Gastrocnemius medialis (tissue), 4 donors: ENCODE measurements at regions not wholly inside any gene's neighbourhood (a gene's known extent, or its start where the extent isn't known, plus 50 kb on each side); places are given as distances from the start of the nearest gene placed in this dataset.

Experiments
- ATAC-seq, 2 donors: fragments of 150-250 bp; one replicate each; pipeline ENCODE4 v1.9.1; 2016
- DNase-seq, 2 donors: peaks; one replicate each; pipeline ENCODE4 v3.0.0-alpha.2; 2019
- H3K27ac ChIP-seq, 4 donors: fragments of 200-600 bp; sonication (generic); 1 replicate in 1 of 4; 2 replicates in 3 of 4; pipeline ENCODE4 v1.5.1; 2016 to 2018; ENCODE audit warnings: mild to moderate bottlenecking in 2 of 4, moderate library complexity in 1 of 4
- H3K27me3 ChIP-seq, 3 donors: fragments of 200-600 bp; sonication (generic) in 2 of 3; 1 replicate in 1 of 3; 2 replicates in 2 of 3; pipeline versions ENCODE4 v1.5.1 to v1.6.0; 2016 to 2019; ENCODE audit warnings: mild to moderate bottlenecking in 1 of 3, moderate library complexity in 1 of 3
- H3K36me3 ChIP-seq, 2 donors: fragments of 200-600 bp; sonication (generic) in 1 of 2; one replicate each; pipeline ENCODE4 v1.5.1; 2017 to 2018
- H3K4me1 ChIP-seq, 2 donors: fragments of 200-600 bp; sonication (generic) in 1 of 2; one replicate each; pipeline ENCODE4 v1.5.1; 2016 to 2017; ENCODE audit warnings: mild to moderate bottlenecking in 2 of 2
- H3K4me3 ChIP-seq, 4 donors: fragments of 200-600 bp; sonication (generic) in 3 of 4; 1 replicate in 1 of 4; 2 replicates in 3 of 4; pipeline ENCODE4 v1.5.1; 2016 to 2019; ENCODE audit warnings: mild to moderate bottlenecking in 2 of 4
- H3K9me3 ChIP-seq, 3 donors: fragments of 200-600 bp; sonication (generic) in 2 of 3; 1 replicate in 1 of 3; 2 replicates in 2 of 3; pipeline ENCODE4 v1.5.1; 2016 to 2019
- POLR2A ChIP-seq, 2 donors: fragments of 450-650 bp; IDR thresholded peaks; one replicate each; pipeline ENCODE4 v1.6.1; 2017; ENCODE audit warnings: antibody characterized with exemption in 2 of 2, mild to moderate bottlenecking in 2 of 2, moderate library complexity in 2 of 2
- in situ Hi-C, 4 donors: fragments of 200-750 bp; cut with MboI; loops; one replicate each; pipeline versions ENCODE4 v1.15.0 to v1.8.0; 2017; ENCODE audit warnings: low sequenced_read_pairs in 4 of 4
- intact Hi-C: fragments of 100-400 bp; cut with DNase I; formaldehyde crosslinking; loops from one replicate; pipeline ENCODE4 v1.15.1; 2023; ENCODE audit warnings: low total_unique reads
- TF ChIP-seq, protein P1 (sequence below), 5 experiments: fragments of 450-650 bp in 3 of 5; fragments of 200-600 bp in 2 of 5; sonication (generic) in 2 of 5; IDR thresholded peaks in 4 of 5; conservative IDR thresholded peaks in 1 of 5; 1 replicate in 4 of 5; 2 replicates in 1 of 5; pipeline ENCODE4 v1.5.1; 2016 to 2019; ENCODE audit warnings: antibody characterized with exemption in 5 of 5, mild to moderate bottlenecking in 3 of 5, moderate library complexity in 3 of 5

DNA sequence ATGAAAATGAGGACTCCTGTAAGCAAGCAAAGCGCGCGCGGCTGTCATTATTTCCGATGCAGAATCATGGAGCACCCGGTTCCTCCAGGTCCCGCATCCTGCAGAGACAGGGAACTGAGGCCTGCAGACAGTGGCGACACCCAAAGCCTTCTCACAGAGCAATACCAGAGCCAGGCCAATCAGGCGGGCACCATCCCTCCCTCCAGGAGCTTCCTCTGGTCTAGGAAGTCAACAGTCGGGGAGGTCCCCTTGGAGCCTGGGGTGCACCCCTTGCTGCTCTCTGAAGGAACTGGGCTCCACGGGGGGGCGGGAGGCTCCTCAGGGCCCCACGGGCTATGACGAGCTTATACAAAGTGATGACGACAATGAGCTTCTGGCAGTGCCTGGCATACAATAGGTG lies 60.3 kb upstream of the HPCAL1 start:
- no peaks in the 10 kb centered on the region for H3K27me3 ChIP-seq
- no peak for DNase-seq
- ATAC-seq: no peak
- no peaks in the 10 kb centered on the region for H3K9me3 ChIP-seq
- H3K27ac ChIP-seq: no peak overlapping the region
- in situ Hi-C loops: no loop called here
- no peak overlapping the region for H3K4me3 ChIP-seq
- no peaks in the 10 kb centered on the region for H3K36me3 ChIP-seq
- TF ChIP-seq, protein P1, sequence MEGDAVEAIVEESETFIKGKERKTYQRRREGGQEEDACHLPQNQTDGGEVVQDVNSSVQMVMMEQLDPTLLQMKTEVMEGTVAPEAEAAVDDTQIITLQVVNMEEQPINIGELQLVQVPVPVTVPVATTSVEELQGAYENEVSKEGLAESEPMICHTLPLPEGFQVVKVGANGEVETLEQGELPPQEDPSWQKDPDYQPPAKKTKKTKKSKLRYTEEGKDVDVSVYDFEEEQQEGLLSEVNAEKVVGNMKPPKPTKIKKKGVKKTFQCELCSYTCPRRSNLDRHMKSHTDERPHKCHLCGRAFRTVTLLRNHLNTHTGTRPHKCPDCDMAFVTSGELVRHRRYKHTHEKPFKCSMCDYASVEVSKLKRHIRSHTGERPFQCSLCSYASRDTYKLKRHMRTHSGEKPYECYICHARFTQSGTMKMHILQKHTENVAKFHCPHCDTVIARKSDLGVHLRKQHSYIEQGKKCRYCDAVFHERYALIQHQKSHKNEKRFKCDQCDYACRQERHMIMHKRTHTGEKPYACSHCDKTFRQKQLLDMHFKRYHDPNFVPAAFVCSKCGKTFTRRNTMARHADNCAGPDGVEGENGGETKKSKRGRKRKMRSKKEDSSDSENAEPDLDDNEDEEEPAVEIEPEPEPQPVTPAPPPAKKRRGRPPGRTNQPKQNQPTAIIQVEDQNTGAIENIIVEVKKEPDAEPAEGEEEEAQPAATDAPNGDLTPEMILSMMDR (IDR thresholded peaks at IDR 0.05 in 4 of 5, conservative IDR thresholded peaks at IDR 0.05 in 1 of 5): no peak
- no peak for TF ChIP-seq POLR2A (IDR thresholded peaks at IDR 0.05)
- H3K4me1 ChIP-seq: no peaks in the 10 kb centered on the region
- intact Hi-C loops: no loop called here

DNA sequence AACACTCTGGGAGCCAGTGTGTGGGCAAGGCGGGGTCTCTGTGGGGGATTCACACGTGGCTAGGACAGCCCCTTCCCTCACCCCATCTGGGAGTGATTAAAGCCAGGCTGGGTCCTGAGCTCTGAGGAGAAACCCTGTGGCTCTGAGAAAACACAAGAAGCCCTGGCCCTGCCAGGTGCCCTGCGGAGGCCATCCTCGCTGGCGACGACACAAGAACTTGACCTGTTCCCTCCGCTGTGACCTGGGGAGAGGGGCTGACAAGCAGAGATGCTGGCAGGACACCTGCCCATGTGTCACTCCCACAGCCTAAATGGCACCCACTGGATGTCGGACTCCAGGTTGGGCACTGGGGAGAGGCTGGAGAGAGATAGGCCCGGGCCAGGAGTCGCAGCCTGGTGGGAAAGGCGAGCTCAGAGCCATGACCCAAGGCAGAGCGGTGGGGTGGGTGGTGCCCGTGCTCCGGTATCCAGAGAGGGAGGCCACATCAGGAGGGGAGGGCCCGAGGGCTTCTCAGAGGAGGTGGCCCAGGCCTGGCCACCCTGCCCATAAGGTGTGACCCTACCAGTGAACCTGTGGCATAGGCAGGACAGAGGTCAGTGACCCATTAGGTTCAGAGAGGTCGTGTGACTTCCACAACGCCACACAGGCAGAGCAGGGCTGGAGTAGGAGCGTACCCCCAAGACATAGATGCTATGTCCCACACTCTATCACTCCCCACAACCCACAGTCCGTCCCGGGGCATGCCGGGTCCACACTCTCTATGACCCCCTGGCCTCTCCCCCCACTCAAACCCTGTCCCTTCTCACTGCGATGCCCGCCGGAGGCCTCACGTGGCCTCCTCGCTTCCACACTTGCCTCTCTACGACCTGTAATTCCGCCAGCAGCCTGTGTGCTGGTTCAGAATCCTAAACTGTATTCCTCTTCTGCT lies 59.4 kb upstream of the HPCAL1 start:
- no peaks in the 10 kb centered on the region for H3K9me3 ChIP-seq
- H3K4me1 ChIP-seq: no peaks in the 10 kb centered on the region
- no peaks in the 10 kb centered on the region for H3K36me3 ChIP-seq
- DNase-seq (peak in 1 of 2 donors; percentile 6), ATAC-seq (no peak)
- H3K4me3 ChIP-seq: no peak overlapping the region
- in situ Hi-C loops: no loop called here
- H3K27me3 ChIP-seq: no peaks in the 10 kb centered on the region
- no peak for TF ChIP-seq POLR2A (IDR thresholded peaks at IDR 0.05)
- TF ChIP-seq, protein P1 (IDR thresholded peaks at IDR 0.05 in 4 of 5, conservative IDR thresholded peaks at IDR 0.05 in 1 of 5): no peak
- intact Hi-C loops: no loop called here
- no peak overlapping the region for H3K27ac ChIP-seq

DNA sequence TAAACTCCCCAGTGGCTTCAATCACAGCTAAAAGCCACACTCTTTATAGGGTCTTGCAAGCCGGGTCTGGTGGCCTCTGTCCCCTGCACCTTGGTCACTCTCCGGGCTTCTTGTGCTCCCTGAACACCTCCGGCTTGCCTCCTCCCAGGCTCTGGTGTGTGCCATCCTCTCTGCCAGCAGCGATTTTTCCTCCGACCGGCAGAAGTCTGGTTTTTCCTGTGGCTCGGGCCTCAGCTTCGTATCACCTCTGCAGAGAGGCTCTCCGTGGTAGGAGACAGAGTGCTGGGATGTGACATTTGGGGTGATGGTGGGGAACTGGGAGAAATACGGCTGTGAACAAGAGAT lies 58.8 kb upstream of the HPCAL1 start:
- DNase-seq: no peak

DNA sequence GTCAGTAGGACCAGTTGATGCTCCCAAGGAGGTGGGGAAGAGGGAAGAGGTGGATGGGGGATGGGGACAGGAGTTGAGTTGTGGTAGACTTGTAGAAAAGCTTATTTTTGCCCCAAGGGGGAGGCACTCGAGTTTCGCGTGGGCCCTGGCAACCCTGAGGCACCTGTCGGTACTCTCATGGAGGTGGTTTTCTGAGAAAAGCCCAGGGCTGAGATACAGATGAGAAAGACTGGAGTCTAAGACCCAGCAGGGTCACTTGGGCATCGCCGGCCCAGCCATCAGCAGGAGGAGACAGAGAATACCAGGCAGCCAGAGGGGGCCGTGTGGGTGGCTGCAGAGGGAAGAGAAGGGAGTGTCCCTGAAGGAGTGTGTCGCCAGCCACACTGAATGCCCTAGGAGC lies 57.7 kb upstream of the HPCAL1 start:
- in situ Hi-C loops (no loop called here), intact Hi-C loops (no loop called here)
- no peaks in the 10 kb centered on the region for H3K27me3 ChIP-seq
- H3K4me3 ChIP-seq: no peak overlapping the region
- H3K9me3 ChIP-seq: peaks cover 0 to 5% (median 0%) of the 10 kb centered on the region in 3 donors
- H3K27ac ChIP-seq: no peak overlapping the region
- ATAC-seq (no peak), DNase-seq (no peak)
- TF ChIP-seq POLR2A (IDR thresholded peaks at IDR 0.05): no peak
- TF ChIP-seq, protein P1 (IDR thresholded peaks at IDR 0.05 in 4 of 5, conservative IDR thresholded peaks at IDR 0.05 in 1 of 5): no peak
- no peaks in the 10 kb centered on the region for H3K36me3 ChIP-seq
- no peaks in the 10 kb centered on the region for H3K4me1 ChIP-seq

More for the DNA sequence above, 58.8 kb upstream of the HPCAL1 start:
- H3K4me1 ChIP-seq: no peaks in the 10 kb centered on the region
- in situ Hi-C loops (no loop called here), intact Hi-C loops (no loop called here)
- H3K27me3 ChIP-seq: no peaks in the 10 kb centered on the region
- TF ChIP-seq POLR2A (IDR thresholded peaks at IDR 0.05): no peak
- TF ChIP-seq, protein P1 (IDR thresholded peaks at IDR 0.05 in 4 of 5, conservative IDR thresholded peaks at IDR 0.05 in 1 of 5): no peak
- no peak for ATAC-seq
- no peak overlapping the region for H3K4me3 ChIP-seq
- H3K27ac ChIP-seq: no peak overlapping the region
- no peaks in the 10 kb centered on the region for H3K9me3 ChIP-seq
- H3K36me3 ChIP-seq: no peaks in the 10 kb centered on the region
